Bronchial epithelial cell (primary cell): ENCODE measurements at regions not wholly inside any gene's neighbourhood (a gene's known extent, or its start where the extent isn't known, plus 50 kb on each side); places are given as distances from the start of the nearest gene placed in this dataset.
"Not testable (repeated sequence)": the region's sequence is repeated elsewhere in the genome, so short reads cannot be mapped to it uniquely, and the experiment has no call there.

ENCODE experiments used
- DNase-seq: peaks from one replicate; pipeline ENCODE4 v3.0.0-alpha.2; 2010; ENCODE audit warnings: low read depth
- FAIRE-seq: peaks from 2 replicates; lab custom pipeline; 2011; peaks lifted over from hg19 to GRCh38; lab: Jason Lieb, UNC
- H3K27me3 ChIP-seq: 2 replicates; pipeline ENCODE4 v1.5.1; 2011; ENCODE audit warnings: low read length; ENCODE audit not compliant: control insufficient read depth, insufficient read depth
- H3K36me3 ChIP-seq: 2 replicates; pipeline ENCODE4 v1.5.1; 2011; ENCODE audit warnings: low read length; ENCODE audit not compliant: control insufficient read depth, insufficient read depth
- H3K4me3 ChIP-seq: 2 replicates; pipeline ENCODE4 v1.5.1; 2011; ENCODE audit warnings: mild to moderate bottlenecking, low read depth, low read length, control low read depth
- TF ChIP-seq, protein P1 (sequence below): IDR thresholded peaks from 2 replicates; pipeline ENCODE4 v1.5.1; 2011; ENCODE audit warnings: mild to moderate bottlenecking, moderate library complexity, low read length, control low read depth, inconsistent platforms; ENCODE audit not compliant: insufficient read depth, severe bottlenecking

DNA sequence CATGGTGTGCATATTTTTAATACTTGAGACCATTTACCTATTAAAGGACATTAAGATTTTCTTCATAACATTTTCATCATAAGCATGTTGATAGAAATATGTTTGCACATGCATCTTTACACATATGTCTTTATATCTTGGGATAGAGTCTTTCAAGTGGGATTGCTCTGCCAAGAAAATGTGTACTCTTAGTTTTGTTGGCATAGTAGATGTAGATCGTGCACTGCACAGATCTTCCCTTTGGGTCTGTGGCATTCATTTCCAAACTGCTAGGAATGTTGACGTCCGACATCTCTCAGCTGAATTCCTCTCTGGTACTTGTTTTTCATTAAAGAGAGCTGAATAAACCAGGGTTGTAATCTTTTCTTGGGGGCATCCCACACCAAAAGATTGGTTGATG, 183.2 kb upstream of the RPRM start:
- H3K4me3 ChIP-seq: no peak overlapping the region
- TF ChIP-seq, protein P1, sequence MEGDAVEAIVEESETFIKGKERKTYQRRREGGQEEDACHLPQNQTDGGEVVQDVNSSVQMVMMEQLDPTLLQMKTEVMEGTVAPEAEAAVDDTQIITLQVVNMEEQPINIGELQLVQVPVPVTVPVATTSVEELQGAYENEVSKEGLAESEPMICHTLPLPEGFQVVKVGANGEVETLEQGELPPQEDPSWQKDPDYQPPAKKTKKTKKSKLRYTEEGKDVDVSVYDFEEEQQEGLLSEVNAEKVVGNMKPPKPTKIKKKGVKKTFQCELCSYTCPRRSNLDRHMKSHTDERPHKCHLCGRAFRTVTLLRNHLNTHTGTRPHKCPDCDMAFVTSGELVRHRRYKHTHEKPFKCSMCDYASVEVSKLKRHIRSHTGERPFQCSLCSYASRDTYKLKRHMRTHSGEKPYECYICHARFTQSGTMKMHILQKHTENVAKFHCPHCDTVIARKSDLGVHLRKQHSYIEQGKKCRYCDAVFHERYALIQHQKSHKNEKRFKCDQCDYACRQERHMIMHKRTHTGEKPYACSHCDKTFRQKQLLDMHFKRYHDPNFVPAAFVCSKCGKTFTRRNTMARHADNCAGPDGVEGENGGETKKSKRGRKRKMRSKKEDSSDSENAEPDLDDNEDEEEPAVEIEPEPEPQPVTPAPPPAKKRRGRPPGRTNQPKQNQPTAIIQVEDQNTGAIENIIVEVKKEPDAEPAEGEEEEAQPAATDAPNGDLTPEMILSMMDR: no peak
- no peaks in the 10 kb centered on the region for H3K36me3 ChIP-seq
- no peak for DNase-seq
- no peak for FAIRE-seq
- H3K27me3 ChIP-seq: no peaks in the 10 kb centered on the region

GRCh38 chr2:153663371-153663770, 184.8 kb upstream of the RPRM start:
- no peaks in the 10 kb centered on the region for H3K36me3 ChIP-seq
- FAIRE-seq: no peak

DNA sequence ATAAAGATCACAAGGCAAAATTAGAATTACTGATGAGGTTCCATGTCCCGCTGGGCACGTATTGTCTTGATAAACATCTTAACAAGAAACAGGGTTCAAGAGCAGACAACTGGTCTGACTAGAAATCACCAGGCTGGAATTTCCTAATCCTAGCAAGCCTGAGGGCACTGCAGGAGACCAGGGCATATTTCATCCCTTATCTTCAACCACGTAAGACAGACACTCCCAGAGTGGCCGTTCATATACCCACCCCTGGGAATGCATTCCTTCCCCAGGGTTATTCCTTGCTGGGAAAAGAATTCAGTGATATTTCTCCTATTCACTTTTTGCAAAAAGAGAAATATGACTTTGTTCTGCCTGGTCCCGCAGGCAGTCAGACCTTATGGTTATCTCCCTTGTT, 185.4 kb upstream of the RPRM start:
- FAIRE-seq, H3K4me3 ChIP-seq, H3K27me3 ChIP-seq, DNase-seq, H3K36me3 ChIP-seq: not testable (repeated sequence)

More at GRCh38 chr2:153663371-153663770, 184.8 kb upstream of the RPRM start:
- no peak for DNase-seq
- no peaks in the 10 kb centered on the region for H3K27me3 ChIP-seq
- TF ChIP-seq, protein P1: no peak
- H3K4me3 ChIP-seq: no peak overlapping the region

DNA sequence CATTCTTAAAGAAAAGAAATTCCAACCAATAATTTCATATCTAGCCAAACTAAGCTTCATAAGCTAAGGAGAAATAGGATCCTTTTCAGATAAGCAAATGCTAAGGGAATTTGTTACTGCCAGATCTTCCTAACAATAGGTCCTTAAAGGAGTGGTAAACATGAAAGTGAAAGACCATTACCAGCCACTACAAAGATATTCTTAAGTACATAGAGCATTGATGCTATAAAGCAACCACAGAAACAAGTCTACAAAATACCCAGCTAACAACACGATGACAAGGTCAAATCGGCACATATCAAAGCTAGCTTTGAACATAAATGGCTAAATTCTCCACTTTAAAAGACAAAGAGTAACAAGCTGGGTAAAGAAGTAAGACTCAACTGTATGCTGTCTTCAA, 188.9 kb upstream of the RPRM start:
- H3K4me3 ChIP-seq: no peak overlapping the region
- TF ChIP-seq, protein P1: no peak
- no peak for FAIRE-seq
- H3K27me3 ChIP-seq: no peaks in the 10 kb centered on the region
- H3K36me3 ChIP-seq: no peaks in the 10 kb centered on the region
- no peak for DNase-seq

DNA sequence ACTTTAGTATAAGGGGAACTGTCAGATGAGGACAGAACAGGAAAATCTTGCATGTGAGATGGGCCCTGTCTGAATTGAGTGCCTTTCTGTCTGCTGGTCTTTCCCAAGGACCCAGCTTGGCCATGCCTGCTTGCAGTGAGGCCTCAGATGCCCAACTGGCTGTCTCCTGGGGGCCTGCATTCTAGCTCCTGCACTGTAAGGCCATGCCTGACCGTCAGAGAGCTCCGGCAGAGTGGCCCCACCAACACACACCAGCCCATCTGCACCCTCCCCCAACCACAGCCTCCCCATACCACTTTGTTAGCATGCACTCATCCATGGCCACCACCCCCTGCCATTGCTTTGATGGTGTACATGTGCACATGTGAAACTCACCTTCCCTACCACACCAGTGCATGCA, 190.4 kb upstream of the RPRM start:
- no peaks in the 10 kb centered on the region for H3K27me3 ChIP-seq
- TF ChIP-seq, protein P1: no peak
- no peak for DNase-seq
- no peak overlapping the region for H3K4me3 ChIP-seq
- no peak for FAIRE-seq
- no peaks in the 10 kb centered on the region for H3K36me3 ChIP-seq

DNA sequence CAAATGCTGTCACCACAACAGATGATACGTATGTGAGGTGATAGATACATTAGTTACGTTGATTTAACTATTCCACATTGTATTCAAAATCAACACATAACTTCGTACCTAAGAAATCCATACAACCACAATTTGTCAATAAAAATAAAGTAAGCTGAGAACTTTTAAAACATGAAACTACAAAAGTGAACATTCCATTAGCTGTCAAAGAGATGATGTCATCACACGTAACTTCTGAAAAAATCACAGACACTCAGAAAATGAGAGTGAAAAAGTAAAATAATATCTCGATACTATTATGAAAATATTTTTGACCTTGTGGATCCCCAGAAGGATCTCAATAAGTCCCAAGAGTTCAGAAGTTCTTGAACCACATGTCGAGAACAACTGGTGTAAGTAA, 161.6 kb upstream of the GALNT13 start:
- DNase-seq (no peak), FAIRE-seq (no peak)
- TF ChIP-seq, protein P1: no peak
- H3K27me3 ChIP-seq: no peaks in the 10 kb centered on the region
- H3K4me3 ChIP-seq: no peak overlapping the region
- H3K36me3 ChIP-seq: no peaks in the 10 kb centered on the region
